NCI-H1417 treated with DMSO at 0.1 percent for 48 hours (cell line): ENCODE measurements at regions not wholly inside any gene's neighbourhood (a gene's known extent, or its start where the extent isn't known, plus 50 kb on each side); places are given as distances from the start of the nearest gene placed in this dataset.
"Not testable (repeated sequence)": the region's sequence is repeated elsewhere in the genome, so short reads cannot be mapped to it uniquely, and the experiment has no call there.

ENCODE experiments used
- DNase-seq: peaks from one replicate; lab custom pipeline; 2025; lab: John Stamatoyannopoulos, UW

- not testable (repeated sequence) for DNase-seq
Measured at GRCh38 chr5:7289634-7290033, 106.3 kb upstream of the ADCY2 start.

GRCh38 chr5:7297821-7298220, 98.1 kb upstream of the ADCY2 start:
- DNase-seq: not testable (repeated sequence)

GRCh38 chr5:7299731-7300130, 96.2 kb upstream of the ADCY2 start:
- not testable (repeated sequence) for DNase-seq

- DNase-seq: not testable (repeated sequence)
Measured at GRCh38 chr5:7305000-7305674, 90.8 kb upstream of the ADCY2 start.

GRCh38 chr5:7306556-7306955, 89.4 kb upstream of the ADCY2 start:
- DNase-seq: not testable (repeated sequence)

- DNase-seq: not testable (repeated sequence)
Measured at GRCh38 chr5:7307709-7308108, 88.2 kb upstream of the ADCY2 start.

- DNase-seq: not testable (repeated sequence)
Measured at GRCh38 chr5:7309715-7310114, 86.2 kb upstream of the ADCY2 start.

- not testable (repeated sequence) for DNase-seq
Measured at GRCh38 chr5:7310656-7311055, 85.3 kb upstream of the ADCY2 start.

- no peak for DNase-seq
Measured at GRCh38 chr5:7315118-7315517, 80.8 kb upstream of the ADCY2 start.

- no peak for DNase-seq
Measured at GRCh38 chr5:7317751-7318150, 78.2 kb upstream of the ADCY2 start.

- no peak for DNase-seq
Measured at GRCh38 chr5:7320701-7321301, 75.1 kb upstream of the ADCY2 start.

GRCh38 chr5:7321724-7322123, 74.2 kb upstream of the ADCY2 start:
- DNase-seq: no peak

- no peak for DNase-seq
Measured at GRCh38 chr5:7324919-7325318, 71.0 kb upstream of the ADCY2 start.

GRCh38 chr5:7325975-7326913, 69.7 kb upstream of the ADCY2 start:
- no peak for DNase-seq

- no peak for DNase-seq
Measured at GRCh38 chr5:7329141-7329540, 66.8 kb upstream of the ADCY2 start.

GRCh38 chr5:7329712-7330111, 66.2 kb upstream of the ADCY2 start:
- no peak for DNase-seq

- no peak for DNase-seq
Measured at GRCh38 chr5:7330256-7330655, 65.7 kb upstream of the ADCY2 start.

- DNase-seq: no peak
Measured at GRCh38 chr5:7331131-7331530, 64.8 kb upstream of the ADCY2 start.
